GM18507 (cell line): ENCODE measurements at regions not wholly inside any gene's neighbourhood (a gene's known extent, or its start where the extent isn't known, plus 50 kb on each side); places are given as distances from the start of the nearest gene placed in this dataset.
"Not testable (repeated sequence)": the region's sequence is repeated elsewhere in the genome, so short reads cannot be mapped to it uniquely, and the experiment has no call there.

Experiments used
- DNase-seq: peaks from one replicate; pipeline ENCODE4 v3.0.0; 2011; ENCODE audit warnings: low read depth; ENCODE audit not compliant: insufficient read length; ENCODE audit errors: extremely low spot score
- FAIRE-seq: peaks from 2 replicates; lab custom pipeline; 2011; peaks lifted over from hg19 to GRCh38; lab: Jason Lieb, UNC

DNA sequence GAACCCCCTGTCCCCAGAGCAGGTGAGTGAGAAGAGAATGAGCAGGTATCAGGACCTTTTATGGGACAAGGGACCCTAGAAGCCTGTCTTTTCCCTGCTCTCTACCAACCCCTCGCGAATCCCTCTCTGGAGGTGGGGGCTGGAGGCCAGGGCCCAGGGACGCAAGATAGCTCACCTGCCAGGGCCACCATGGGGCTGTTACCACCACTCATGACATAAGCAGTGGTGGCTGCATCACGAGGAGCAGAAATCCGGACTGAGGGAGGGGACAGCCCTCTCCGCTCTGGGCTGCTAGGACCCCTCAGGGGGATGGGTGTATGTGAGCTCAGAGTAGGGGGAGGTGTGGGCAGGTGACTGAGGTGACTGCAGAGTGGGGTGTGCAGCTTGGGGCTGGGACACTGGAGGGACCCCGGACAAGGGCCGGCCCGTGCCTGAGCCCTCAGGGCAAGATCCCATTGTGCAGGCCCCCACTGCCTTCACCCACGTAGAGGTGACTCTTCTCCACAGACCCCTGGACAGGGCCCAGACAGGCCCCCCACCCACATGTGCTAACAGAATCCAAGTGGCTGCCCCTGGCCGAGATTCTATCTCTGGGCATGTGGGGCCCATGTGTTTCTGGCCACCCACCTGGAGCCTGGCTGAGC lies 190.6 kb downstream of the TBC1D2B start:
- no peak for FAIRE-seq
- DNase-seq, result no peak

DNA sequence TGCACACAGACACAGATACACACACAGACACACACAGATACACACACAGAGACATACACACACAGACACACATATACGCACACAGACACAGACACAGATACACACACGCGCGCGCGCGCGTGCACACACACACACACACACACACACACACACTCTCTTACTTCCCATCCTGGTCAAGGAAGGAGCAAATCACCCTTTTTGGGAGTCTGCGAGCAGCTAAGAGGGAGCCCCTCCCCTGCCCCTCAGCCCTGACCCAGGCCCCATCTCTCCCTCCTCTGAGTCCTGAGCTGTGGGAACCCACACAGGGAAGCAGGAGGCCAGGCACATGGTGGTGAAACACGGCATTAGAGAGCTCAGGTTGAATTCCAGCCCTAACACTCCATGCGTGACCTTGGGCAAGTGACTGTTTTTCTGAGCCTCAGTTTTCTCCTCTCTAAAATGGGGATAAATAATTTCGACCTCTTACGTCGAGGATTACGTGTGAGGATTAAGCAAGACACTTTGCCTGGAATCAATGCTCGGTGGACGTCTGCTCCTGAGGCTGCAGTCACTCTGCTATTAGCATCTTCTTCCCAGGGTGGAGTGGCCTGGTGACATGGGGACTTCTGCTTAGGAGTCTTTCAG lies 191.5 kb downstream of the TBC1D2B start:
- not testable (repeated sequence) for FAIRE-seq, DNase-seq

DNA sequence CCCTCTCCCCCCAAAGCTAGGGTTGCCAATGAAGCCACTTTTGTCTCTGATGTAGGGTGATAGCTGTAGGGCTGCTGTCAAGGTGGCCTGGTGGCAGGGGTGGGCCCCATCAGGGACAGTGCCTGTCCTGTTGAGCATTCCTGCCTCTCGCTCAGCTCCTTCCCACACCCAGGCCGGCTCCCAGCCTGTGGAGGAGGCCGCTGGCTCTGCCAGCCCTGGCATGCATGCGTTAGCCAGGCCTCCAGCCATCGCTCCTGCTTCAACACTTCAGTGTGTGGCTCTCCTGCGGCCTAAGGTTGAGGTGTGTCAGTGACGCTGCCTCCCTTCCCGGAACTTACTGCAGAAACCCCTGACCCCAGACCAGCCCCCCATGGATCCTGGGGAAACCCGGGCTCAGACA lies 194.5 kb downstream of the TBC1D2B start:
- DNase-seq, FAIRE-seq: not testable (repeated sequence)

DNA sequence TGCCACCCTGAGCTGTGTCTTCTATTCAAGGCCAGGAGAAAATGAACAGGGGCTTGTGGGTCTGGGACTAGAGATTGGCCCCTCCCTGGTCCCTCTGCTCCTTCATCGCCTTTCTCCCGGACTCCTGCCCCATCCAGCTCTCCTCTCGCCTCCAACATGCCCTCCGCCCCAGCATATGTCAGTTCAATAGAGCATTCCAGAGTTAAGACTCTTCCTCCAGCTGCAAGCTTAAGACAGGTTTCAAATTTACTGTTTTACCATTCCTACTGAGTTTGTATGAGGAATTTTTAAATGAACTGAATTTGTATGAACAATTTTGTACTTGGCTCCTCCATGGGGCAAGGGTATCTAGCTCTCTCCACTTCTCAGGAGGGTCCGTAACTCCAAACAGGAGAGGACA lies 195.6 kb downstream of the TBC1D2B start:
- FAIRE-seq, result no peak
- DNase-seq, result no peak

DNA sequence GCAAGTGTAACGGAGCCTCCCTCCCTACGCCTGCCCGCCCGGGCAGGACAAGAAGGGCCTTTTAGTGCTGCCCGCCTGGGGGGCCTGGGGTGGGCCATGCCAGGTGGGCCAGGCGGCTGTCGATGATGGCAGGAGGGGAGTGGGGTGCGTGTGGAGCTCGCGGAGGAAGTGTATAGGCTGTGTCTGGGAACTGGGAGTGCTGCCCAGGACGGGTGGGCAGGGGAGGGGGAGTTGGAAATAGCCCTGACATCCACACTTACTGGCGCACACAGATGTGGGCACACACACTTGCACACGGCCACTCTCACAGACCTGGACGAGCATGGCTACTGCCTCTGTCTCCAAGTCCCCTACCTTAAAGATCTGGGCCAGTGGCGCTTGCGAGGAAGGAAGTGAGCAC lies 196.0 kb downstream of the TBC1D2B start:
- not testable (repeated sequence) for FAIRE-seq

DNA sequence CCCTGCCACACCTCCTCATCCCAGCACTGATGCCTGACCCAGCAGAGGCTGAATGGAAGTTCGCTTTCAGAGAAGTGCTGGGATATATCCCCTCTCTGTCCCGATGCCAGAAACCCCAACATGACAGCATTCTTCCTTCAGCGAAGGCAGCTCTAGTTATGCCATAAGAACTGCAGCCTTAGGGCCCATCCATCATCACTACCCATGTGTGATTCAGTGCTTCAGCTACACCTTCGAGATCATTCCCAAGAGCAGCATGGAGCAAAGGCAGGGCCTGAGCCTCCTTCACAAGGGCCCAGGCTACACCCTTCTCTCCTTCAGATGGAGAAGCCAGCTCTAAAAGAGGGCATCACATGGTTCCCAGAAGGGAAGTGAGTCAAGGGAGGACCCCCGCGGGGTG lies 198.0 kb downstream of the TBC1D2B start:
- not testable (repeated sequence) for FAIRE-seq

More for the DNA sequence above, 196.0 kb downstream of the TBC1D2B start:
- DNase-seq, result not testable (repeated sequence)

DNA sequence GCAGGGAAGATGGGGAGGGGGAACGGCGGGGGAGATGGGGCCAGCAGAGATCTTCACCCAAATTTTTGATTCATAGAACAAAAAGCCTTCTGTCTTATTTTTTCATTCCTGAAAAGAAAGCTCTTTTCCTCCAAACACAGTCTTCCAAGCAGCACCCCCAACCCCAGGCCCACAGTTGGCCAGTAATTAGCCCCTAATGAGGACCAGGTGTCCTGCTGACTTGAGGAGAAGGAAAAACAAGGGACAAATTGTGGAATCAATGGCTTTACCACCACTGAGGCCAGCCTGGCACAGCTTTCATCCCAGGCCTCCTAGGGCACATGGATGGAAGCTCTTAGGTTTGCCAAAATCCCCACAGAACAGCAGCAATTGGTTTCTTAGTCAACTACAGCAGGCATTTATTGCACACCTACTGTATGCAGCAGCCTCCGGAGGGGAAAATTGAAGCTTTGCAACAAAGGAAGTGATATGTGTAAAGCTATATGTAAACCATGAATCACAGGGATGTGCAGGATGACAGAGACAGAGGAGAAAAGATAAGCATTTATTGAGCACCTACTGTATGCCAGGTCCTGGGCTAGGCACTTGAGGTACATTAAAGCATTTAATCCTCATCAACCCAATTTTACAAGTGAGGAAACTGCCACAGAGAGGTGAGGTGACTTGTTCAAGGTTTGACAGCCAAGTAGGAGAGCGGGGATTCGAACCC lies 199.5 kb downstream of the TBC1D2B start:
- FAIRE-seq (no peak), DNase-seq (no peak)

More for the DNA sequence above, 198.0 kb downstream of the TBC1D2B start:
- DNase-seq, result not testable (repeated sequence)

DNA sequence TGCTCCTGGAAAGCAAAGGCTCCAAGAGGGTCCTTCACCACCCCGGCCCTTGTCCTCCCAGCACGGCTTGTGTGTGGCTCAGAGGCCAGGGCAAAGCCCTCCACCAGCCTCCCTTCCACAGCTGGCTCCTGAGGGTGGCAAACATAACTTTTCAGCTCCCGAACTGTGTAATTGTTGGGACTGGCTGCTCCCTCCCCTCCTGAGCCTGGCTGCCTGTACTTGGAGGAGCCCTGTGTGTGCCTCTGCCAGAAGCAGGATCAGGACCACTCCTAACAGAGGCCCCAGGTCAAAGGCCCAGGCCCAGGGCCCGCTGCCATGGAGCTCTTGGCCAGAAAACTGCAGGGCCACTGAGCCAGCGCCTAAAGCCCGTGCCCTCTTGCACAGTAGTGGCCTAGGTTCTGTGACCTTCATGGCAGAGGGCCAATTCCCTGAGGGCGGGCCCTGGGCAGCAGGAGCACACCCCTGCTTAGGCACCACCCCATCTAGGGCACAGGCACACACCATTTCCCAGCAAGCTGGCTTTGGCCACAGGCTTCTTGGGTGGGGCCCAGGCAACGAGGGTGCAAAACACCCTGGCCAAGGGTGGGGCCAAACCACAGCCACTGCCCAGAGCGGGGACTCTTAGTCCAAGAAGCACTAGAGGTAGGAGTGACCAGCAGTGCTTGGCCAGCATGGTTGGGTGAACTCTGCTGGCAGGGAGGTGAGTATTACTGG lies 201.2 kb downstream of the TBC1D2B start:
- FAIRE-seq, DNase-seq: not testable (repeated sequence)

DNA sequence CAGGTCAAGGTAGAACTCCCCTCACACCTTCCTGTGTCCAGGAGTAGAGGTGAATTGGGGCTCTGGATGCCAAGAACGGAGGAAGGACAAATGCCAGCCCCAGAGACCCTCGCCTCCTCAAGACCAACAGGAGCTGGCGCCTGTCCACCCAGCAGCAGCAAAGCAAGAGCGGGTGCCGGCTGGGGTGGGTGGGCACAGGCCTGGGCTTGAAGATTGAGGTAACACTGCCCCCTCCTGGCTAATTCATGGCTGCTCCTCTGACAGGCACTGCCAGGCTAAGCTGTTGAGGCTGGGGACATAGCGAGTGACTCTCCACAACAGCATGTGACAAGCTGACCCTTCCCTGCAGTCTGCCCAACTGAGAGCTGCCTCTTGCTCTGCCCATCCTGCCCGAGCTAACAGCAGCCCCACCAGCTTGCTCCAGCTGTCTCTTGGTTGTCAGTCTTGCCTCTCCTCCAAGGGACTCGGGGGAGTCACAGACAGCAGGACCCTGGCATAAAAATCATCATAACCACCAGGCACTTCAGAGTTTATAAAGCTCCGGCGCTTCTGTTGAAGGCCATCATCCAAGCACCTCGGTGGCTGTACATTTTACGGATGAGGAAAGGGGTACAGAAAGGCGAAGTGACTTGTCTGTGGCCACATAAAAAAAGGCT lies 202.3 kb downstream of the TBC1D2B start:
- DNase-seq (peak; percentile 29), FAIRE-seq (peak; percentile 60)

DNA sequence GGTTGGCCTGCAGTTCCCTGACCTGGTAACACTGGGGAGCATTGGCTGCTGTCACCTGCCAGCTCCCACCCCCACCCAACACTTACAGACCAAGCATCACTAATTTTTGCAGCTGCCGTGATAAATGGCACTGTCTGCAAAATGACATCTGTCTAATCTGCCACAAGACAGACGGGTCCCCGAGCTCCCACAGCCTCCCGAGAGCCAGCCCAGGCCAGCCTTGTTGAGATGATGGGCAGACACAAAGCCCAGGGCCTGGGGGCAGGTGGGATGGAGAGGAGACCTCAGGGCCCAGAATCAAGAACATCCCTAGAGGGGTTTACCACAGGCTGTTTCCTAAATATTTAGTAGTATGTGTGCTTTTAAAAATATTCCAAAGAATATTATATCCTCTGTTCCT lies 203.4 kb downstream of the TBC1D2B start:
- no peak for DNase-seq
- no peak for FAIRE-seq

DNA sequence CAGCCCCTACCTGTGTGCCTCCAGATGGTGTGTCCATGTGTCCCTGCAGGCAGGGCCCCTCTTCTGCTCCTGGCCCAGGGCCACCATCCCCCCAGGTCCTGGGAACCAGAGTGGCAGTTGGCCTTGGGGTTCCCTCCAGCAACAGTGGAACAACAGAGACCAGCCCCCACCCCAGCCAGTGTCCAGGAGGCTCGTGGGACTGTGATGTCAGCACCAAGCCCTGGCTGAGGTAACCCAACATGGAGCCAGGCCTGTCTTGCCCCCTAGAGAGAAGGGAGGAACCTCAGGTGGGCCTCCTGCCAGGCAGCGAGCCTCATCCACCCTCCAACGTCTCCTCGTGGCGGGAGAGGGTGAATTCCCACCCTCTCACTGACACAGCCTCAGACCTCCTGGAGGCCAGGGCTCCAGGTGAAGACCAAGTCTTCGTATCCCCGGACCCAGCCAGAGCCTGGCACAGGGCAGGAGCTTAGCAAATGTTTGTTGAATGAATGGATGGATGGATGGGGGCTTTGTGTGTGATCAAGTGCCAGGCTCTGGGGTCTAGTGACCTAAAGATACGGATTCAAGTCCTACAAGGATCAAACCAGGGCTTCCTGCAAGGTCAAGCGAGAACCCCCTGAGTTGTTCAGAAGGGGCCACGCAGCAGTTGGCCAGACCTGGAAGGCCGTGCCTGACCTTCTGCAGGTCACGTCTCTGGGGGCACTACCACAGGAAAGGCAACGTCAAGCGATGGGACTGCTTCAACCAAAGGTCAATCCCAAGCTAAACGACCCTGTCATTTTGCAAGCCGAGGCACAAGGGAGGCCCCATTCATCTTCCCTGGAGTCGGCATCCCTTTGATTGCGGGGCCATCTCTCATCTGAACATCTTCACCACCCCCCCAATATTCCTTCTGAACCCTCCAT lies 204.7 kb downstream of the TBC1D2B start:
- DNase-seq, FAIRE-seq: not testable (repeated sequence)

DNA sequence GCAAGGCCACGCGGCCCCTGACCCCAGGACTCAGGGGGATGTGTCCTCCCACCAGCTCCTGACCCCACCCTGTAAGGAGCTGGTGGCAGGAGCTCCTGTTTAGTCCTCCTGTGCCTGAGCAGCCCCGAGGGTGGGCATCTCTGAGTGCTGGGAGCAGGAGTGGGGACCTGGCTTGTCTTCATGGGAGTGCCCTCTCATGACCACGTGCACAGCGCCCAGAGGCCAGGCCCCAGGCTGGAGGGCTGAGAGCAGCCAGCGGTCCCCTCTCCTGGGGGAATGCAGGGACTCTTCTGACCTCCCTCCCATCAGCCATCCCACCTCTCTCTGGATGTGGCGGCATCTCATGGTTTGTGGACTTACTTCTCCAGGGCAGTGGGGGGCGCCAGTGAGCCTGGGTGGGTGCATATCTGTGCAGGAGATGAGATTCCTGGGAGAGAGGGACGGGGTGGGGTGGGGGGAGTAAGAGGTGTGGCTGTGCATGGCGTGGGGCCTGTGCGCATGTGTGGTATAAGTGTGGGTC lies 205.6 kb downstream of the TBC1D2B start:
- DNase-seq, result no peak
- no peak for FAIRE-seq

DNA sequence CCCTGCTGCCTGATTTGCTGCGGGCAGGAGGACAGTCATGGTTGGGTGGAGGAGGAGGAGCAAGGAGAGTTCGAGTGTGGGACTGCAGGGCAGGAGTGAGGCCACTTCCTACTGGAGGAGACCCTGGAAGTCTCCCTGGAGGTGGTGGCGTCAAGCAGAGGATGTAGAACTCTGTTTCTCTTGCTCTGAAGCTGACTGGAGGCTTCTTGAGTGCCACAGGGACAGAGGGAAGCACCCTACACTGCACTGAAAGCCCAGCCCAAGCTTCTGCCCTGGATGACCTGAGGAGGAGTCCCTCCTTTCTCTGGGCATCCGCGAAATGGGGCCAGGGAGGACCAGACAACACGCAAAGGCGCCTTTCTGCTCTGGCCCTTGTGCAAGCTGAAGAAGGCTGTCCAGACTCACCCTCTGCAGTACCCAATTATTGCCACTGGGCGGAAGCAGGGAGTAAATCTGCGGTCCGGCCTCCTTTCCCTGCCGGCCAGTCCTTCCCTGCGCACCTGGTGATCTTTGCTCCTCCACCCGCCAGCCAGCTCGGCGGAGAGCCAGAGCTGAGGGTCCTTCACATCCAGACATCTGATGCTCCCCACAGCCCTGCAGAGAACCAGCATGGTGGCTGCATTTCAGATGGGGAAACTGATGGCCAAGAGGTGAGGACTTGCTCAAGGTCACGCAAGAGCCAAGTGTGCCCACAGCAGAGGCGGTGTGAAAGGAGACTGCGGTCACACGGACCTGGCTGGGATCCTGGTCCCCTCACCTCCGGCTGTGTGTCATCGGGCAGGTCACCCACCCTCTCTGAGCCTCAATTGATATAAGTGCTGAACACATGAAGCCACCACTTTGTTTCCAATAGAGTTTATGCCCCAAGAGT lies 207.1 kb downstream of the TBC1D2B start:
- FAIRE-seq (peak; percentile 91), DNase-seq (peak; percentile 54)

DNA sequence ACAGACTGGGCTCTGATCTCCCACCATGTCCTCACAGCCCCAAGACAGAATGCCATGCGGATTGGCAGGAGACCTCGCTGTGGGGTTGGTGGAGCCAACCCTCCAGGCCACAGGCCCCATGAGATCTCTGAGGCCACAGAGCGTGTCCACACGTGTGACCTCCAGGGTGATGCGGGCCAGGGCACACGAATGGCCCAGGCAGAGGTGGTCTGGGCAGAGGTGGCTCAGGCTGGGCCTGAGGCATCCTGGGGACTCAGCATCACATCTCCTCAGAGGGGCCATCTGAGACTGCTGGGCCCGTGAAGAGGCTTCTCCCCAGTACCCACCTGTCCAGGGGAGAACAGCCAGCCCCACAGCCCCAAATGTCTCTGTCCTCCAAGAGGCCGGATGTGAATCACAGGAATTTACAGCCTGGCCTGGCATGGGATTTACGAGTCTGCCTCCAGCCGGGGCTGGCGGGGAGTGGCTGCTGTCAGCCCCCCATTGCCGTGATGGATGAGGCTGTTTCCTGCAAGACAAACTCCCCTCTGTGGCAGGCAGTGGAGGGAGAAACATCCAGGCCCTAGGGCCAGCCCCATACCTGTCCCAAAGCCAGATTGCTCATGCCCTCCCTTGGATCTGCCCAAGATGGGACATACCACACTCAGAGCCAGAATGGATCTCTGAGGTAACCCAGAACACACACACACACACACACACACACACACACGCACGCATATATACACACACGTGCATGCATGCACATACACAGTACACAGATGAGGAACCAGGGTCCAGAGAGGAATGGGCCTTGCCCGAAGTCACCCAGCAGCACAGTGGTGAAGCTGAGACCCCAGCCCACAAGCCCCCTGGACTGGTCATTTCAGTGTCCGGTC lies 208.3 kb downstream of the TBC1D2B start:
- FAIRE-seq (no peak), DNase-seq (no peak)

DNA sequence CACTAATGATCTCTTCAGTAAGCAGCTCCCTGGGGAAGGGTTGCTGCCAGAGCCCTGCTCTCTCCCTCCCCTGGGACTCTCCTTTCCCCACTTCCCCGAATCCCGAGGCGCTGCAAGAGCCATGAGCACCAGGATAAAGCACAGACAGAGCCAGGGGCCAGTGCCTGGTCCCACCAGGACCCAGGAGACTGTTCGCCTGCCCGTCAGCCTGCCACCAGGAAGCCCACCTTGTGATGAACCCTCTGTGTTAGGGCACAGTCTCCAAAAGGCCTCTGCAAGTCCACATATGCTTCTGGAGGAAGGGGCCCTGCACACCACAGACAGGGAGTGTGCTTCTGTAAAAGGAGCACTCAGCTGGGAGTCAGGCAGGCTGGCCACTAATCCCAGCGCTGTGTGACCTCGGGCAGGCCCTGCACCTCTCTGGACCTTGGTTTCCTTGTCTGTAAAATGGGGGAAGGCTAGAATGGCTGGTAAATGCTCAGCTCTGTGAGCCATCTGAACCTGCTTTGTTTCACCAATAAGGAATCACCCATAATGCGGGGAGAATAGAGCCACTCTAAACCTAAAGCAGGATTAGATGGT lies 209.4 kb downstream of the TBC1D2B start:
- not testable (repeated sequence) for FAIRE-seq, DNase-seq
